KMS-11 (cell line): ENCODE measurements at regions not wholly inside any gene's neighbourhood (a gene's known extent, or its start where the extent isn't known, plus 50 kb on each side); places are given as distances from the start of the nearest gene placed in this dataset.

Source experiments
- H2AFZ ChIP-seq: fragments of 200-600 bp; sonication (generic); 2 replicates; pipeline ENCODE4 v1.6.1; 2016; ENCODE audit warnings: antibody characterized with exemption, mixed run types, low read depth
- H3K27ac ChIP-seq: fragments of 200-600 bp; sonication (generic); 2 replicates; pipeline ENCODE4 v1.6.1; 2016; ENCODE audit warnings: mild to moderate bottlenecking, mixed run types
- H3K27me3 ChIP-seq: fragments of 200-600 bp; sonication (generic); 2 replicates; pipeline ENCODE4 v1.6.1; 2017; ENCODE audit warnings: mild to moderate bottlenecking, low read depth, mixed run types, moderate library complexity; ENCODE audit not compliant: insufficient read depth
- H3K36me3 ChIP-seq: fragments of 200-600 bp; sonication (generic); 2 replicates; pipeline ENCODE4 v1.6.1; 2017; ENCODE audit warnings: mild to moderate bottlenecking, mixed run types; ENCODE audit not compliant: insufficient read depth
- H3K4me1 ChIP-seq: fragments of 200-600 bp; sonication (generic); 2 replicates; pipeline ENCODE4 v1.6.1; 2016; ENCODE audit warnings: mild to moderate bottlenecking, low read depth, mixed run types; ENCODE audit not compliant: poor library complexity, severe bottlenecking
- H3K4me2 ChIP-seq: fragments of 200-600 bp; sonication (generic); 2 replicates; pipeline ENCODE4 v1.7.0; 2016; ENCODE audit warnings: mild to moderate bottlenecking, mixed run types
- H3K4me3 ChIP-seq: fragments of 200-600 bp; sonication (generic); IDR thresholded peaks from 2 replicates; pipeline ENCODE4 v1.6.1; 2017; ENCODE audit warnings: low read depth, low read length, mixed read lengths; ENCODE audit not compliant: insufficient read depth
- H3K79me2 ChIP-seq: fragments of 200-600 bp; sonication (generic); 2 replicates; pipeline ENCODE4 v1.6.1; 2016; ENCODE audit warnings: low read depth, mixed run types; ENCODE audit not compliant: insufficient read depth
- H3K9ac ChIP-seq: fragments of 200-600 bp; sonication (generic); 2 replicates; pipeline ENCODE4 v1.6.1; 2016; ENCODE audit warnings: mild to moderate bottlenecking, mixed run types
- H4K20me1 ChIP-seq: fragments of 200-600 bp; sonication (generic); 2 replicates; pipeline ENCODE4 v1.6.1; 2016; ENCODE audit warnings: mild to moderate bottlenecking, mixed run types; ENCODE audit not compliant: insufficient read depth
- CTCF ChIP-seq: fragments of 200-600 bp; sonication (generic); conservative IDR thresholded peaks from 2 replicates; pipeline ENCODE4 v1.6.1; 2017; ENCODE audit warnings: low read depth, mild to moderate bottlenecking, antibody characterized with exemption, low read length, moderate library complexity, mixed read lengths

- Histone ChIP-seq H3K36me3 (no peaks in the 10 kb centered on the region), H3K4me2 (no peak overlapping the region), H3K79me2 (no peaks in the 10 kb centered on the region), H3K4me3 (no peak overlapping the region), H3K9ac (no peak overlapping the region), H3K27ac (no peak overlapping the region), H2AFZ (no peak overlapping the region), H3K27me3 (no peaks in the 10 kb centered on the region), H4K20me1 (no peaks in the 10 kb centered on the region), H3K4me1 (no peaks in the 10 kb centered on the region)
- TF ChIP-seq CTCF = no peak
Measured at GRCh38 chr1:43052322-43052721, 93.7 kb upstream of the SLC2A1 start.

- no peak overlapping the region for H3K4me2 ChIP-seq
- H3K4me3 ChIP-seq = no peak overlapping the region
- H3K79me2 ChIP-seq = no peaks in the 10 kb centered on the region
- no peaks in the 10 kb centered on the region for H4K20me1 ChIP-seq
- no peak for TF ChIP-seq CTCF
- H2AFZ ChIP-seq = no peak overlapping the region
- no peaks in the 10 kb centered on the region for H3K36me3 ChIP-seq
- H3K27ac ChIP-seq = no peak overlapping the region
- no peak overlapping the region for H3K9ac ChIP-seq
- H3K4me1 ChIP-seq = no peaks in the 10 kb centered on the region
- H3K27me3 ChIP-seq = no peaks in the 10 kb centered on the region
Measured at GRCh38 chr1:43049481-43049880, 90.8 kb upstream of the SLC2A1 start.

- H3K27ac ChIP-seq = no peak overlapping the region
- no peaks in the 10 kb centered on the region for H3K4me1 ChIP-seq
- no peaks in the 10 kb centered on the region for H3K36me3 ChIP-seq
- no peak for TF ChIP-seq CTCF
- H3K79me2 ChIP-seq = no peaks in the 10 kb centered on the region
- no peaks in the 10 kb centered on the region for H3K27me3 ChIP-seq
- H2AFZ ChIP-seq = no peak overlapping the region
- H4K20me1 ChIP-seq = no peaks in the 10 kb centered on the region
- H3K4me2 ChIP-seq = no peak overlapping the region
- H3K4me3 ChIP-seq = no peak overlapping the region
- no peak overlapping the region for H3K9ac ChIP-seq
Measured at GRCh38 chr1:43048601-43049011, 89.9 kb upstream of the SLC2A1 start.

DNA sequence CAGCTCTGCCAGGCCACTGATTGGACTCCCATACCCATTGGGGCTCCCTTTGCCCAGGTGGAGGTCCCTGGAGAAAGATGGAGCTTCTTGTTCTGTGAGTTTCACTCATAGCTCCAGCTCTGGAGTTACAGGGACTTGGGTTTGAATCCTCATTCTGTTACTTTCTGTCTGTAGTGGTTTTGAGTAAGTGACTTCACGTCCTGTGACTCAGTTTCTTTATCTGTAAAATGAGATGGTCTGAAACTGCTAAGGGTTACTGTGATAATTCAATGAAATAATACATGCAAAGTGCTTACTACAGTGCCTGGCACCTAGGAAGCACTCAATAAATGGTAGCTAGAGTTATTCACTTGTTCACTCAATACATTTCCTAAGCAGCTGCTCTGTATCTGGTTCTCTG lies 88.5 kb upstream of the SLC2A1 start:
- Histone ChIP-seq H3K27ac (no peak overlapping the region), H3K36me3 (no peaks in the 10 kb centered on the region), H3K4me1 (no peaks in the 10 kb centered on the region), H3K79me2 (no peaks in the 10 kb centered on the region), H2AFZ (no peak overlapping the region), H3K4me2 (no peak overlapping the region), H3K4me3 (no peak overlapping the region), H3K9ac (no peak overlapping the region), H3K27me3 (no peaks in the 10 kb centered on the region), H4K20me1 (no peaks in the 10 kb centered on the region)
- no peak for TF ChIP-seq CTCF
